ENCODE measurements at regions not wholly inside any gene's neighbourhood (a gene's known extent, or its start where the extent isn't known, plus 50 kb on each side); places are given as distances from the start of the nearest gene placed in this dataset.
"Not testable (repeated sequence)": the region's sequence is repeated elsewhere in the genome, so short reads cannot be mapped to it uniquely, and the experiment has no call there.

- Mint-ChIP-seq H3K27me3 (no peaks in the 10 kb centered on the region), H3K9me3 (peaks cover 10% of the 10 kb centered on the region), H3K4me1 (no peaks in the 10 kb centered on the region), H3K36me3 (no peaks in the 10 kb centered on the region), H3K4me3 (no peak overlapping the region), H3K27ac (no peak overlapping the region)
- ATAC-seq, result no peak
These were observed 1113.1 kb downstream of the STIM2 start for GRCh38 chr4:27973700-27974099.

- H3K27ac Mint-ChIP-seq, result no peak overlapping the region
- peaks cover 14% of the 10 kb centered on the region for H3K9me3 Mint-ChIP-seq
- H3K4me1 Mint-ChIP-seq, result no peaks in the 10 kb centered on the region
- no peaks in the 10 kb centered on the region for H3K27me3 Mint-ChIP-seq
- H3K36me3 Mint-ChIP-seq, result no peaks in the 10 kb centered on the region
- H3K4me3 Mint-ChIP-seq, result no peak overlapping the region
- ATAC-seq, result no peak
These were observed 1113.7 kb downstream of the STIM2 start for GRCh38 chr4:27974339-27974738.

GRCh38 chr4:27974881-27975280 is 1114.2 kb downstream of the STIM2 start:
- not testable (repeated sequence) for H3K4me3 Mint-ChIP-seq, ATAC-seq, H3K27ac Mint-ChIP-seq, H3K36me3 Mint-ChIP-seq, H3K27me3 Mint-ChIP-seq, H3K4me1 Mint-ChIP-seq
- H3K9me3 Mint-ChIP-seq, result peaks cover 18% of the 10 kb centered on the region

- H3K4me1 Mint-ChIP-seq, H3K27ac Mint-ChIP-seq: not testable (repeated sequence)
These were observed 1117.9 kb downstream of the STIM2 start for GRCh38 chr4:27978427-27979109.

GRCh38 chr4:27985522-27985921 is 1124.9 kb downstream of the STIM2 start:
- Mint-ChIP-seq H3K9me3 (no peaks in the 10 kb centered on the region), H3K36me3 (no peaks in the 10 kb centered on the region), H3K4me1 (no peaks in the 10 kb centered on the region), H3K4me3 (no peak overlapping the region), H3K27ac (no peak overlapping the region), H3K27me3 (no peaks in the 10 kb centered on the region)
- no peak for ATAC-seq

More at GRCh38 chr4:27978427-27979109, 1117.9 kb downstream of the STIM2 start:
- not testable (repeated sequence) for H3K36me3 Mint-ChIP-seq, H3K4me3 Mint-ChIP-seq, ATAC-seq, H3K27me3 Mint-ChIP-seq
- peaks cover 19% of the 10 kb centered on the region for H3K9me3 Mint-ChIP-seq

GRCh38 chr4:27986476-27986875 is 1125.8 kb downstream of the STIM2 start:
- no peak for ATAC-seq
- Mint-ChIP-seq H3K27me3 (no peaks in the 10 kb centered on the region), H3K27ac (no peak overlapping the region), H3K4me3 (no peak overlapping the region), H3K36me3 (no peaks in the 10 kb centered on the region), H3K9me3 (no peaks in the 10 kb centered on the region), H3K4me1 (no peaks in the 10 kb centered on the region)

- H3K27me3 Mint-ChIP-seq, result no peaks in the 10 kb centered on the region
- no peak for ATAC-seq
- H3K27ac Mint-ChIP-seq, result no peak overlapping the region
- no peaks in the 10 kb centered on the region for H3K4me1 Mint-ChIP-seq
- no peak overlapping the region for H3K4me3 Mint-ChIP-seq
- peaks cover 3% of the 10 kb centered on the region for H3K9me3 Mint-ChIP-seq
- H3K36me3 Mint-ChIP-seq, result no peaks in the 10 kb centered on the region
These were observed 1141.1 kb downstream of the STIM2 start for GRCh38 chr4:28001698-28002097.

GRCh38 chr4:28004520-28004919 is 1143.9 kb downstream of the STIM2 start:
- Mint-ChIP-seq H3K36me3 (no peaks in the 10 kb centered on the region), H3K4me3 (no peak overlapping the region), H3K27ac (no peak overlapping the region), H3K9me3 (no peaks in the 10 kb centered on the region), H3K27me3 (no peaks in the 10 kb centered on the region), H3K4me1 (no peaks in the 10 kb centered on the region)
- ATAC-seq, result no peak

- Mint-ChIP-seq H3K27ac (no peak overlapping the region), H3K4me3 (no peak overlapping the region), H3K36me3 (no peaks in the 10 kb centered on the region), H3K9me3 (no peaks in the 10 kb centered on the region), H3K4me1 (no peaks in the 10 kb centered on the region), H3K27me3 (no peaks in the 10 kb centered on the region)
- ATAC-seq, result no peak
These were observed 1145.4 kb downstream of the STIM2 start for GRCh38 chr4:28006021-28006420.

- H3K27me3 Mint-ChIP-seq, result no peaks in the 10 kb centered on the region
- no peak for ATAC-seq
- no peaks in the 10 kb centered on the region for H3K4me1 Mint-ChIP-seq
- H3K9me3 Mint-ChIP-seq, result no peaks in the 10 kb centered on the region
- no peak overlapping the region for H3K27ac Mint-ChIP-seq
- H3K36me3 Mint-ChIP-seq, result no peaks in the 10 kb centered on the region
- H3K4me3 Mint-ChIP-seq, result no peak overlapping the region
These were observed 1147.1 kb downstream of the STIM2 start for GRCh38 chr4:28007693-28008092.

GRCh38 chr4:28009541-28009940 is 1148.9 kb downstream of the STIM2 start:
- Mint-ChIP-seq H3K9me3 (no peaks in the 10 kb centered on the region), H3K36me3 (no peaks in the 10 kb centered on the region)

GRCh38 chr4:28010577-28011240 is 1150.1 kb downstream of the STIM2 start:
- H3K36me3 Mint-ChIP-seq, result no peaks in the 10 kb centered on the region
- H3K4me1 Mint-ChIP-seq, result no peaks in the 10 kb centered on the region
- H3K4me3 Mint-ChIP-seq, result no peak overlapping the region
- H3K27ac Mint-ChIP-seq, result no peak overlapping the region
- ATAC-seq, result no peak
- no peaks in the 10 kb centered on the region for H3K27me3 Mint-ChIP-seq
- no peaks in the 10 kb centered on the region for H3K9me3 Mint-ChIP-seq

More at GRCh38 chr4:28009541-28009940, 1148.9 kb downstream of the STIM2 start:
- no peak for ATAC-seq
- no peak overlapping the region for H3K4me3 Mint-ChIP-seq
- no peak overlapping the region for H3K27ac Mint-ChIP-seq
- no peaks in the 10 kb centered on the region for H3K4me1 Mint-ChIP-seq
- no peaks in the 10 kb centered on the region for H3K27me3 Mint-ChIP-seq

GRCh38 chr4:28014469-28014868 is 1153.8 kb downstream of the STIM2 start:
- ATAC-seq, result no peak
- Mint-ChIP-seq H3K27ac (no peak overlapping the region), H3K9me3 (peaks cover 1% of the 10 kb centered on the region), H3K36me3 (no peaks in the 10 kb centered on the region), H3K4me1 (no peaks in the 10 kb centered on the region), H3K4me3 (no peak overlapping the region), H3K27me3 (no peaks in the 10 kb centered on the region)

- Mint-ChIP-seq H3K27ac (no peak overlapping the region), H3K4me1 (no peaks in the 10 kb centered on the region), H3K4me3 (no peak overlapping the region), H3K9me3 (peaks cover 6% of the 10 kb centered on the region), H3K36me3 (no peaks in the 10 kb centered on the region), H3K27me3 (no peaks in the 10 kb centered on the region)
- no peak for ATAC-seq
These were observed 1155.4 kb downstream of the STIM2 start for GRCh38 chr4:28015996-28016395.

GRCh38 chr4:28038253-28038652 is 1177.6 kb downstream of the STIM2 start:
- H3K4me3 Mint-ChIP-seq, H3K4me1 Mint-ChIP-seq, H3K36me3 Mint-ChIP-seq, H3K27ac Mint-ChIP-seq, ATAC-seq, H3K27me3 Mint-ChIP-seq: not testable (repeated sequence)
- H3K9me3 Mint-ChIP-seq, result peaks cover 18% of the 10 kb centered on the region

GRCh38 chr4:28062562-28062961 is 1201.9 kb downstream of the STIM2 start:
- Mint-ChIP-seq H3K27me3 (no peaks in the 10 kb centered on the region), H3K36me3 (no peaks in the 10 kb centered on the region), H3K4me3 (no peak overlapping the region), H3K9me3 (no peaks in the 10 kb centered on the region), H3K27ac (no peak overlapping the region), H3K4me1 (no peaks in the 10 kb centered on the region)
- no peak for ATAC-seq

Data from stimulated activated memory B cell treated with anti-CD40 and anti-IgM and Interleukin-4, amounts not matched to agents 10 μg/mL and 1 μg/mL and 100 μg/mL, for 72 hours (primary cell).